NT2/D1 (cell line): ENCODE measurements at regions not wholly inside any gene's neighbourhood (a gene's known extent, or its start where the extent isn't known, plus 50 kb on each side); places are given as distances from the start of the nearest gene placed in this dataset.

Experiments
- DNase-seq: peaks from one replicate; pipeline ENCODE4 v3.0.0-alpha.2; 2011; ENCODE audit warnings: low read depth, low spot score
- H3K27me3 ChIP-seq: 2 replicates; pipeline ENCODE4 v1.6.0; 2011; ENCODE audit warnings: mild to moderate bottlenecking; ENCODE audit not compliant: insufficient read length, insufficient read depth
- H3K36me3 ChIP-seq: 2 replicates; pipeline ENCODE4 v1.6.1; 2011; ENCODE audit warnings: mild to moderate bottlenecking, low read length, mixed read lengths; ENCODE audit not compliant: insufficient read depth, insufficient read length
- H3K4me1 ChIP-seq: 2 replicates; pipeline ENCODE4 v1.5.1; 2011; ENCODE audit not compliant: insufficient read depth, insufficient read length
- H3K4me3 ChIP-seq: 2 replicates; pipeline ENCODE4 v1.5.1; 2011; ENCODE audit warnings: low read depth; ENCODE audit not compliant: insufficient read length
- H3K9ac ChIP-seq: 2 replicates; pipeline ENCODE4 v1.6.0; 2011; ENCODE audit warnings: low read depth; ENCODE audit not compliant: insufficient read length
- H3K9me3 ChIP-seq: 2 replicates; pipeline ENCODE4 v1.5.1; 2011; ENCODE audit warnings: mild to moderate bottlenecking, low read length; ENCODE audit not compliant: insufficient read depth
- SUZ12 ChIP-seq: IDR thresholded peaks from 2 replicates; pipeline ENCODE4 v1.6.1; 2011; ENCODE audit not compliant: insufficient read length, insufficient read depth; ENCODE audit errors: extremely low read depth
- YY1 ChIP-seq: IDR thresholded peaks from 2 replicates; pipeline ENCODE4 v1.6.1; 2011; ENCODE audit not compliant: insufficient read length, insufficient read depth
- ZNF274 ChIP-seq: IDR thresholded peaks from 2 replicates; pipeline ENCODE4 v1.6.1; 2011; ENCODE audit warnings: mild to moderate bottlenecking, low read depth, low read length

- no peaks in the 10 kb centered on the region for H3K4me1 ChIP-seq
- H3K9ac ChIP-seq, result no peak overlapping the region
- H3K9me3 ChIP-seq, result peaks cover 6% of the 10 kb centered on the region; the same call in 1 of the 2 replicates
- no peak overlapping the region for H3K4me3 ChIP-seq
- H3K27me3 ChIP-seq, result no peaks in the 10 kb centered on the region
- DNase-seq, result peak; percentile 68
- TF ChIP-seq YY1, result no peak
- TF ChIP-seq SUZ12, result no peak
- no peak for TF ChIP-seq ZNF274
- H3K36me3 ChIP-seq, result no peaks in the 10 kb centered on the region
These were observed 530.2 kb downstream of the EBF1 start for GRCh38 chr5:158569534-158569933.

- no peaks in the 10 kb centered on the region for H3K27me3 ChIP-seq
- H3K36me3 ChIP-seq, result no peaks in the 10 kb centered on the region
- TF ChIP-seq YY1, result no peak
- TF ChIP-seq SUZ12, result no peak
- no peak for TF ChIP-seq ZNF274
- H3K9ac ChIP-seq, result no peak overlapping the region
- peaks cover 6% of the 10 kb centered on the region; the same call in 1 of the 2 replicates for H3K9me3 ChIP-seq
- H3K4me1 ChIP-seq, result peaks cover under 1% of the 10 kb centered on the region
- no peak overlapping the region for H3K4me3 ChIP-seq
- DNase-seq, result no peak
These were observed 534.5 kb downstream of the EBF1 start for GRCh38 chr5:158565017-158565789.

- H3K36me3 ChIP-seq, result no peaks in the 10 kb centered on the region
- no peak overlapping the region for H3K4me3 ChIP-seq
- no peak for DNase-seq
- no peak for TF ChIP-seq SUZ12
- TF ChIP-seq ZNF274, result no peak
- TF ChIP-seq YY1, result no peak
- peaks cover 5% of the 10 kb centered on the region; the same call in 1 of the 2 replicates for H3K9me3 ChIP-seq
- H3K9ac ChIP-seq, result no peak overlapping the region
- H3K27me3 ChIP-seq, result no peaks in the 10 kb centered on the region
- peaks cover 2% of the 10 kb centered on the region for H3K4me1 ChIP-seq
These were observed 535.8 kb downstream of the EBF1 start for GRCh38 chr5:158563760-158564390.

GRCh38 chr5:158561562-158562190 is 538.0 kb downstream of the EBF1 start:
- Histone ChIP-seq H3K9ac (no peak overlapping the region), H3K9me3 (no peaks in the 10 kb centered on the region), H3K27me3 (no peaks in the 10 kb centered on the region), H3K4me3 (no peak overlapping the region), H3K4me1 (peaks cover 2% of the 10 kb centered on the region), H3K36me3 (no peaks in the 10 kb centered on the region)
- no peak for DNase-seq
- TF ChIP-seq ZNF274 (no peak), YY1 (no peak), SUZ12 (no peak)

- no peak for DNase-seq
- no peak for TF ChIP-seq SUZ12
- H3K9ac ChIP-seq, result no peak overlapping the region
- no peaks in the 10 kb centered on the region for H3K9me3 ChIP-seq
- no peaks in the 10 kb centered on the region for H3K36me3 ChIP-seq
- H3K4me1 ChIP-seq, result peaks cover 2% of the 10 kb centered on the region
- H3K27me3 ChIP-seq, result no peaks in the 10 kb centered on the region
- no peak overlapping the region for H3K4me3 ChIP-seq
These were observed 539.5 kb downstream of the EBF1 start for GRCh38 chr5:158560170-158560569.

GRCh38 chr5:158559643-158560042 is 540.1 kb downstream of the EBF1 start:
- Histone ChIP-seq H3K4me3 (no peak overlapping the region), H3K36me3 (no peaks in the 10 kb centered on the region), H3K9me3 (no peaks in the 10 kb centered on the region), H3K27me3 (no peaks in the 10 kb centered on the region), H3K9ac (no peak overlapping the region), H3K4me1 (peaks cover 2% of the 10 kb centered on the region)
- TF ChIP-seq YY1, result no peak
- no peak for TF ChIP-seq ZNF274
- TF ChIP-seq SUZ12, result no peak
- DNase-seq, result no peak

- no peaks in the 10 kb centered on the region for H3K9me3 ChIP-seq
- H3K9ac ChIP-seq, result no peak overlapping the region
- H3K36me3 ChIP-seq, result no peaks in the 10 kb centered on the region
- H3K4me1 ChIP-seq, result peaks cover 2% of the 10 kb centered on the region
- TF ChIP-seq ZNF274 (no peak), SUZ12 (no peak), YY1 (no peak)
- H3K4me3 ChIP-seq, result no peak overlapping the region
- H3K27me3 ChIP-seq, result no peaks in the 10 kb centered on the region
- DNase-seq, result no peak
These were observed 540.6 kb downstream of the EBF1 start for GRCh38 chr5:158559066-158559465.
